SK-N-SH (cell line): ENCODE measurements at regions not wholly inside any gene's neighbourhood (a gene's known extent, or its start where the extent isn't known, plus 50 kb on each side); places are given as distances from the start of the nearest gene placed in this dataset.

Source experiments
- CTCF ChIA-PET: fragments of 300-600, 350-600 bp; formaldehyde crosslinking; extraction: SDS; loops from one replicate; lab custom pipeline; 2021; lab: Yijun Ruan, JAX
- POLR2A ChIA-PET: fragments of 350-600 bp; sonication (Branson Sonifier 250); formaldehyde crosslinking; extraction: SDS; loops from one replicate; lab custom pipeline; 2020; ENCODE audit warnings: antibody characterized with exemption, inconsistent platforms; lab: Yijun Ruan, JAX
- DNase-seq: peaks from one replicate; pipeline ENCODE4 v3.0.0; 2012
- H2AFZ ChIP-seq: fragments of 200-600 bp; sonication (generic); 2 replicates; pipeline ENCODE4 v1.8.1; 2016; ENCODE audit warnings: antibody characterized with exemption, mild to moderate bottlenecking, low read depth
- H3F3A ChIP-seq: fragments of 200-600 bp; sonication (generic); replicated peaks from 2 replicates; pipeline ENCODE3; 2016; ENCODE audit warnings: antibody characterized with exemption, mild to moderate bottlenecking; ENCODE audit not compliant: insufficient read depth
- H3K27ac ChIP-seq, 2 experiments: fragments of 200-500 bp in 1 of 2; fragments of 200-600 bp in 1 of 2; sonication (Bioruptor generic) in 1 of 2; sonication (generic), shearing (Covaris generic) in 1 of 2; 2 replicates each; pipeline versions ENCODE4 v1.5.1 to v1.6.1; 2014 to 2016; ENCODE audit warnings: low read depth in 2 of 2, inconsistent platforms in 1 of 2, low read length in 1 of 2, mild to moderate bottlenecking in 1 of 2, mixed read lengths in 1 of 2
- H3K27me3 ChIP-seq: fragments of 200-600 bp; sonication (generic), shearing (Covaris generic); 2 replicates; pipeline ENCODE4 v1.6.1; 2016; ENCODE audit warnings: mixed run types; ENCODE audit not compliant: insufficient read depth
- H3K36me3 ChIP-seq, 2 experiments: fragments of 200-500 bp in 1 of 2; fragments of 200-600 bp in 1 of 2; sonication (Bioruptor generic) in 1 of 2; sonication (generic) in 1 of 2; replicated peaks in 1 of 2; 2 replicates each; pipeline versions ENCODE3 to v1.5.1; 2014 to 2016; ENCODE audit warnings: low read length in 1 of 2, mild to moderate bottlenecking in 1 of 2; ENCODE audit not compliant: insufficient read depth in 2 of 2, control insufficient read depth in 1 of 2
- H3K4me1 ChIP-seq, 2 experiments: fragments of 200-500 bp in 1 of 2; fragments of 200-600 bp in 1 of 2; sonication (Bioruptor generic) in 1 of 2; sonication (generic), shearing (Covaris generic) in 1 of 2; 2 replicates each; pipeline versions ENCODE4 v1.5.1 to v1.6.1; 2014 to 2016; ENCODE audit warnings: low read depth in 1 of 2, low read length in 1 of 2, mixed run types in 1 of 2; ENCODE audit not compliant: insufficient read depth in 2 of 2, control insufficient read depth in 1 of 2
- H3K4me2 ChIP-seq: fragments of 200-600 bp; sonication (generic), shearing (Covaris generic); 2 replicates; pipeline ENCODE4 v1.6.1; 2017; ENCODE audit warnings: mixed run types
- H3K4me3 ChIP-seq, 2 experiments: fragments of 200-500 bp in 1 of 2; fragments of 200-600 bp in 1 of 2; sonication (Bioruptor generic) in 1 of 2; sonication (generic), shearing (Covaris generic) in 1 of 2; 2 replicates each; pipeline versions ENCODE4 v1.5.1 to v1.8.1; 2014 to 2016; ENCODE audit warnings: low read depth in 2 of 2, inconsistent platforms in 1 of 2, low read length in 1 of 2, mild to moderate bottlenecking in 1 of 2, mixed read lengths in 1 of 2, moderate library complexity in 1 of 2
- H3K79me2 ChIP-seq: fragments of 200-600 bp; sonication (generic); 2 replicates; pipeline ENCODE4 v1.8.1; 2017; ENCODE audit warnings: mild to moderate bottlenecking; ENCODE audit not compliant: insufficient read depth
- H3K9ac ChIP-seq: fragments of 200-600 bp; sonication (generic); 2 replicates; pipeline ENCODE4 v1.6.1; 2017; ENCODE audit warnings: mixed run types
- H3K9me2 ChIP-seq: fragments of 200-600 bp; sonication (generic); 2 replicates; pipeline ENCODE4 v1.6.1; 2017; ENCODE audit warnings: mixed run types
- H3K9me3 ChIP-seq: fragments of 200-600 bp; sonication (generic); 2 replicates; pipeline ENCODE4 v1.6.1; 2017; ENCODE audit warnings: mixed run types, mild to moderate bottlenecking, moderate library complexity
- H4K20me1 ChIP-seq: fragments of 200-600 bp; sonication (generic); 2 replicates; pipeline ENCODE4 v1.6.1; 2017; ENCODE audit warnings: mild to moderate bottlenecking, mixed run types; ENCODE audit not compliant: insufficient read depth
- CHD2 ChIP-seq: fragments of 150-350 bp; IDR thresholded peaks from 2 replicates; pipeline ENCODE4 v1.6.1; 2018; ENCODE audit warnings: low read length; ENCODE audit not compliant: partially characterized antibody
- CTCF ChIP-seq: fragments of 200-600 bp; sonication (generic); IDR thresholded peaks from 2 replicates; pipeline ENCODE4 v1.6.1; 2017; ENCODE audit warnings: antibody characterized with exemption, mild to moderate bottlenecking, moderate library complexity
- ELF1 ChIP-seq: IDR thresholded peaks from 2 replicates; pipeline ENCODE4 v1.4.0; 2012
- EZH2phosphoT487 ChIP-seq: fragments of 200-600 bp; sonication (generic); IDR thresholded peaks from 2 replicates; pipeline ENCODE4 v1.6.1; 2017; ENCODE audit warnings: low read depth, mixed run types, mild to moderate bottlenecking, antibody characterized with exemption, moderate library complexity, borderline replicate concordance
- FOSL2 ChIP-seq: IDR thresholded peaks from 2 replicates; pipeline ENCODE4 v1.4.0; 2012; ENCODE audit warnings: low read depth, mild to moderate bottlenecking, moderate library complexity, borderline replicate concordance
- FOXJ3 ChIP-seq: sonication (generic); formaldehyde crosslinking; IDR thresholded peaks from 2 replicates; pipeline ENCODE4 v1.5.1; 2020; ENCODE audit warnings: mild to moderate bottlenecking, missing genetic modification reagents
- GABPA ChIP-seq: IDR thresholded peaks from 2 replicates; pipeline ENCODE4 v1.4.0; 2012; ENCODE audit warnings: low read depth, mild to moderate bottlenecking
- NRF1 ChIP-seq: IDR thresholded peaks from 2 replicates; pipeline ENCODE4 v1.6.1; 2012; ENCODE audit warnings: low read depth, mild to moderate bottlenecking, low read length
- RFX5 ChIP-seq: IDR thresholded peaks from 2 replicates; pipeline ENCODE4 v1.6.1; 2012; ENCODE audit warnings: mild to moderate bottlenecking, improper control_type of control experiment, low read length
- RXRA ChIP-seq: IDR thresholded peaks from 2 replicates; pipeline ENCODE4 v1.4.0; 2012; ENCODE audit warnings: low read depth, mild to moderate bottlenecking, borderline replicate concordance
- SIN3A ChIP-seq: IDR thresholded peaks from 2 replicates; pipeline ENCODE4 v1.6.1; 2012; ENCODE audit warnings: low read depth, mild to moderate bottlenecking, low read length, moderate library complexity, borderline replicate concordance
- SMC3 ChIP-seq: IDR thresholded peaks from 2 replicates; pipeline ENCODE4 v1.6.1; 2012; ENCODE audit warnings: low read depth, low read length, improper control_type of control experiment
- TAF1 ChIP-seq: IDR thresholded peaks from 2 replicates; pipeline ENCODE4 v1.6.1; 2012; ENCODE audit warnings: low read depth, mild to moderate bottlenecking, low read length, moderate library complexity, borderline replicate concordance
- TCF12 ChIP-seq: IDR thresholded peaks from 2 replicates; pipeline ENCODE4 v1.4.0; 2012
- USF1 ChIP-seq: IDR thresholded peaks from 2 replicates; pipeline ENCODE4 v1.4.0; 2012; ENCODE audit warnings: low read depth, borderline replicate concordance
- WGBS: methylation state at CpG from one replicate; pipeline ENCODE4 v1.1.6; 2017; ENCODE audit warnings: low lambda C conversion rate; 5-methylcytosine and 5-hydroxymethylcytosine counted together
- TF ChIP-seq, protein P1 (sequence below): fragments of 150-350 bp; IDR thresholded peaks from 2 replicates; pipeline ENCODE4 v1.6.1; 2017; ENCODE audit warnings: antibody characterized with exemption, low read length, low read depth, borderline replicate concordance
- TF ChIP-seq, protein P2 (sequence below): IDR thresholded peaks from 2 replicates; pipeline ENCODE4; 2012

DNA sequence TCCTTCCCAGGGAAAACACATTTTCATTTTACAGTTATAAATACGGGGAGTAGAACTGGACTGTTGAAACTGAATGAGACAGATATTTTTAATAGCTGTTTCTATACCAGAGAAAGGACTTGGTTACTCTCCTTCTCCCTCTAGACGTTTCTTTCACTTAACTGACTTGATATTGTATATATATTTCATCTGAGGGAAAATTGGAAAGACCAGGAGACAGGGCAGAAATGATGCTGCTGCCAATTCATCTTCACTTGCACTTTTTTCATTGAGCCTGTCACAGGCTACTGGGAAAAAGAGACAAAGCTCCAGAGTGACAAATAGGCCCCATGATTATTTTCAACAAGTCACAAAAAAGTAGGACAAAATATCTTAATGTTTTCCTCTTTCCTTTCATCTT lies 636.0 kb upstream of the TPK1 start:
- H3K27me3 ChIP-seq = no peaks in the 10 kb centered on the region
- WGBS = 5% methylated on average over 2 of the region's 2 CpGs
- H3K79me2 ChIP-seq = no peaks in the 10 kb centered on the region
- no peaks in the 10 kb centered on the region for H3K4me1 ChIP-seq
- no peak overlapping the region for H3K4me3 ChIP-seq
- H3K27ac ChIP-seq = no peak overlapping the region
- H3K9me2 ChIP-seq = no peaks in the 10 kb centered on the region
- H3K9me3 ChIP-seq = peaks cover 19% of the 10 kb centered on the region
- H3F3A ChIP-seq = no peaks in the 10 kb centered on the region
- CTCF ChIA-PET = no interaction called here
- H4K20me1 ChIP-seq = no peaks in the 10 kb centered on the region
- no peak for DNase-seq
- no peak overlapping the region for H3K9ac ChIP-seq
- no peaks in the 10 kb centered on the region for H3K36me3 ChIP-seq
- no peak for TF ChIP-seq SMC3
- TF ChIP-seq NRF1 = no peak
- TF ChIP-seq ELF1 = no peak
- TF ChIP-seq CTCF = no peak
- no peak for TF ChIP-seq TAF1
- TF ChIP-seq FOXJ3 (CRISPR knock-in tag) = no peak
- TF ChIP-seq, protein P1, sequence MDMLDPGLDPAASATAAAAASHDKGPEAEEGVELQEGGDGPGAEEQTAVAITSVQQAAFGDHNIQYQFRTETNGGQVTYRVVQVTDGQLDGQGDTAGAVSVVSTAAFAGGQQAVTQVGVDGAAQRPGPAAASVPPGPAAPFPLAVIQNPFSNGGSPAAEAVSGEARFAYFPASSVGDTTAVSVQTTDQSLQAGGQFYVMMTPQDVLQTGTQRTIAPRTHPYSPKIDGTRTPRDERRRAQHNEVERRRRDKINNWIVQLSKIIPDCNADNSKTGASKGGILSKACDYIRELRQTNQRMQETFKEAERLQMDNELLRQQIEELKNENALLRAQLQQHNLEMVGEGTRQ = no peak
- no peak for TF ChIP-seq USF1
- TF ChIP-seq GABPA = no peak
- no peak for TF ChIP-seq FOSL2
- TF ChIP-seq CHD2 = no peak
- TF ChIP-seq SIN3A = no peak
- no peak for TF ChIP-seq TCF12
- no peak for TF ChIP-seq RFX5
- TF ChIP-seq RXRA = no peak
- no peak for TF ChIP-seq EZH2phosphoT487
- TF ChIP-seq, protein P2, sequence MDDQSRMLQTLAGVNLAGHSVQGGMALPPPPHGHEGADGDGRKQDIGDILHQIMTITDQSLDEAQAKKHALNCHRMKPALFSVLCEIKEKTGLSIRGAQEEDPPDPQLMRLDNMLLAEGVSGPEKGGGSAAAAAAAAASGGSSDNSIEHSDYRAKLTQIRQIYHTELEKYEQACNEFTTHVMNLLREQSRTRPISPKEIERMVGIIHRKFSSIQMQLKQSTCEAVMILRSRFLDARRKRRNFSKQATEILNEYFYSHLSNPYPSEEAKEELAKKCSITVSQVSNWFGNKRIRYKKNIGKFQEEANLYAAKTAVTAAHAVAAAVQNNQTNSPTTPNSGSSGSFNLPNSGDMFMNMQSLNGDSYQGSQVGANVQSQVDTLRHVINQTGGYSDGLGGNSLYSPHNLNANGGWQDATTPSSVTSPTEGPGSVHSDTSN = no peak
- H2AFZ ChIP-seq = no peak overlapping the region
- H3K4me2 ChIP-seq = no peak overlapping the region
- POLR2A ChIA-PET = no interaction called here
